SU-DHL-6 (cell line): ENCODE measurements at regions not wholly inside any gene's neighbourhood (a gene's known extent, or its start where the extent isn't known, plus 50 kb on each side); places are given as distances from the start of the nearest gene placed in this dataset.

Experiments
- CTCF ChIP-seq: fragments of 200-600 bp; sonication (generic); IDR thresholded peaks from one replicate; pipeline ENCODE4 v1.5.1; 2017; ENCODE audit warnings: antibody characterized with exemption, mild to moderate bottlenecking, low read length, moderate library complexity; ENCODE audit not compliant: insufficient read depth, poor library complexity, severe bottlenecking
- EZH2phosphoT487 ChIP-seq: fragments of 200-600 bp; sonication (generic), shearing (Covaris generic); conservative IDR thresholded peaks from 2 replicates; pipeline ENCODE4 v1.6.1; 2018; ENCODE audit warnings: mild to moderate bottlenecking, antibody characterized with exemption, low read length, moderate library complexity, mixed read lengths

- TF ChIP-seq CTCF: no peak
- no peak for TF ChIP-seq EZH2phosphoT487
These were observed 403.2 kb downstream of the AASDHPPT start for GRCh38 chr11:106480581-106481190.
